AG04450 (cell line): ENCODE measurements at regions not wholly inside any gene's neighbourhood (a gene's known extent, or its start where the extent isn't known, plus 50 kb on each side); places are given as distances from the start of the nearest gene placed in this dataset.

Experiments
- CTCF ChIA-PET: fragments of 300-600, 350-600 bp; formaldehyde crosslinking; extraction: SDS; loops from one replicate; lab custom pipeline; 2022; ENCODE audit warnings: antibody characterized with exemption, inconsistent platforms; lab: Charles Lee
- POLR2A ChIA-PET: fragments of 350-600 bp; formaldehyde crosslinking; extraction: SDS; loops from one replicate; lab custom pipeline; 2021; ENCODE audit warnings: antibody characterized with exemption, inconsistent platforms; lab: Yijun Ruan, JAX
- DNase-seq: peaks from one replicate; pipeline ENCODE4 v3.0.0-alpha.2; 2011; ENCODE audit warnings: low read depth, low spot score
- H3K27ac ChIP-seq: one replicate; pipeline ENCODE4 v1.5.1; 2012; ENCODE audit warnings: low read depth, low read length, control low read depth
- H3K27me3 ChIP-seq: one replicate; pipeline ENCODE4 v1.6.0; 2012; ENCODE audit warnings: low read length; ENCODE audit not compliant: control insufficient read depth, insufficient read depth
- H3K4me3 ChIP-seq: 2 replicates; pipeline ENCODE4 v1.5.1; 2011; ENCODE audit warnings: mild to moderate bottlenecking, low read depth, low read length, control low read depth
- H3K9me3 ChIP-seq: 2 replicates; pipeline ENCODE4 v1.5.1; 2012; ENCODE audit warnings: low read length; ENCODE audit not compliant: control insufficient read depth, insufficient read depth
- CTCF ChIP-seq: IDR thresholded peaks from 2 replicates; pipeline ENCODE4 v1.5.1; 2011; ENCODE audit warnings: low read depth, low read length, control low read depth, inconsistent platforms

DNA sequence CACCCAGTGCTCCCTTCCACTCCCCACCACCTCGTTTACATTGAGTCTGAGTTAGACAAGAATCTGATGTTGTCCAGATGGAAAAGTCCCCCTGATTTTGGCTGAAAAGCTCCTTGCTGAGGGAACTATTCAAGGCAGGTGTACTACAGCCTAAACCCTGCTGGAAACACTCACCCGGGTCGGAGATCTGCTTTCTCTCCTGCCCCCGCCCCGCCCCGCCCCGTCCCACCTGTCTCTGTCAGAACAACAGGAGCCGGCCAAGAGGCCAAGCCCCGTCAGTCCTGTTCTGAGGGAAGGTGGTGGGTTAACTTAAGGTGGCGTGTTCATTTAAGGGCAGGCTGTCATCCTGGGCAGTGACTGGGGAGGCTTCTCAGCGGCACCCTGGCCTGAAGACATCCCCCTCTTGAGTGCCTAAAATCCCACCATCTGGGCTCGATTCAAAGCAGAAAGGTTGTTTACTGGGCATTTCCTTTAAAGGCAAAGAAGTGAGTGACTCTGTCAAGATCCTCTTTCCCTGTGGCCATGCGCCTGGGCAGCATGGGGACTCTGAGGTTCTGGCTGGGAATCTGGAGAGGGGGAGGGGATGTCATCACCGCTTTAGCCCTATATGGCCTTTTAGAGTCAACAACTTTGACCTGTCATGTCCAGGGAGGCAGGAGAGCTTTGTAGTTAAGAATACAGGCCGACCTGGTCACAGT lies 71.1 kb upstream of the NEURL1B start:
- Histone ChIP-seq H3K27ac (no peak overlapping the region), H3K27me3 (peaks cover 72% of the 10 kb centered on the region), H3K9me3 (peaks cover 8% of the 10 kb centered on the region; the same call in 1 of the 2 replicates), H3K4me3 (no peak overlapping the region)
- POLR2A ChIA-PET: no interaction called here
- no peak for TF ChIP-seq CTCF
- CTCF ChIA-PET: interaction anchor here (2.0 kb wide), 1 partner anchor 127 kb away, joined by 6 read pairs; no protein-coding TSS in a partner anchor
- DNase-seq: no peak

GRCh38 chr5:172568308-172568910 lies 72.7 kb upstream of the NEURL1B start:
- H3K27me3 ChIP-seq: peaks cover 69% of the 10 kb centered on the region
- CTCF ChIA-PET: no interaction called here
- DNase-seq: no peak

DNA sequence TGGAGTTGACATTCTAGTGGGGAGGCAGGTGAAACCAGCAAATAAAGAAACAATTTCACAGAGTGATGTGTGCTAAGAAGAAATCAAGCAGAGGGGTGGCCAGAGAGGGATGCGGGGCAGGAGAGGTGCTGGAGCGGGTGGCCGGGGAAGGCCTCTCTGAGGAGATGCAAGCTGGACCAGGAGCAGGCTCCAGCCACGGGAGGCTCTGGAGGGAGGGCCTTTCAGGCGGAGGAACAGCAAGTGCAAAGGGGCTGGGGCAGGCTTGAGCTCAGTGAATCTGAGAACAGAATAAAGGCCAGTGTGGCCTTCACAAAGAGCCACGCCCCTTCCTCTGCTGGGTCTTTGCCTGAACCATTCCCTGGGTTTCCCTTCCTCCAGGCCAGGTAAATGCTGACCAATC lies 73.2 kb upstream of the NEURL1B start:
- ChIA-PET CTCF (no interaction called here), POLR2A (no interaction called here)
- Histone ChIP-seq H3K4me3 (no peak overlapping the region), H3K27ac (no peak overlapping the region), H3K27me3 (peaks cover 68% of the 10 kb centered on the region), H3K9me3 (no peaks in the 10 kb centered on the region)
- TF ChIP-seq CTCF: no peak
- no peak for DNase-seq

More at GRCh38 chr5:172568308-172568910, 72.7 kb upstream of the NEURL1B start:
- H3K9me3 ChIP-seq: peaks cover 3% of the 10 kb centered on the region; the same call in 1 of the 2 replicates
- no peak overlapping the region for H3K4me3 ChIP-seq
- no peak overlapping the region for H3K27ac ChIP-seq
- TF ChIP-seq CTCF: no peak
- POLR2A ChIA-PET: no interaction called here

DNA sequence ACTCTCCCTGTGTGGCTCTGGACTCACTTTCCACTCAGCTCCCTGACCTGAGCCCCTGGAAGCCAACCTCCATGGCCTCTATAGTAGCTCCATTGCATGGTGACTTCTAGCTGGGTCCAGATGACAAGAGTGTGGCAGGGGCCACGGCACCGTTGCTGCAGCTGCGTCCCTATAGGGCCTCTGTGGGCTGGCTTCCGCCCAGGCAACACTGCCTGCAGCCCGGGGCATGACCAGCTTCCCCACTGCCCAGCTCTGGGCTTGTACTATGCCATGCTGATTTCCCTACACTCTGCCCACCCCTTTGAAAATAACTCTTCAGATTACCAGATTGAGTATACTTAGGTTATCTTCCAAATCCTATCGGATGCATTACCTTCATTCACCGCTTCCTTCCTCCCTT lies 73.8 kb upstream of the NEURL1B start:
- CTCF ChIA-PET: no interaction called here
- no peak overlapping the region for H3K4me3 ChIP-seq
- POLR2A ChIA-PET: no interaction called here
- no peaks in the 10 kb centered on the region for H3K9me3 ChIP-seq
- no peak overlapping the region for H3K27ac ChIP-seq
- H3K27me3 ChIP-seq: peaks cover 68% of the 10 kb centered on the region
- no peak for TF ChIP-seq CTCF
- DNase-seq: no peak

GRCh38 chr5:172565931-172566665 lies 75.0 kb upstream of the NEURL1B start:
- TF ChIP-seq CTCF: no peak
- CTCF ChIA-PET: no interaction called here
- no peak for DNase-seq
- POLR2A ChIA-PET: no interaction called here
- H3K27me3 ChIP-seq: peaks cover 70% of the 10 kb centered on the region
- no peak overlapping the region for H3K4me3 ChIP-seq
- no peaks in the 10 kb centered on the region for H3K9me3 ChIP-seq
- no peak overlapping the region for H3K27ac ChIP-seq
